A549 (cell line): ENCODE measurements at regions not wholly inside any gene's neighbourhood (a gene's known extent, or its start where the extent isn't known, plus 50 kb on each side); places are given as distances from the start of the nearest gene placed in this dataset.

Experiments used
- CHD2 ChIP-seq: fragments of 150-350 bp; IDR thresholded peaks from 2 replicates; pipeline ENCODE4 v1.6.1; 2014; ENCODE audit warnings: low read length; ENCODE audit not compliant: partially characterized antibody
- EP300 ChIP-seq, 2 experiments: fragments of >200 bp; sonication (Bioruptor Twin); formaldehyde crosslinking; IDR thresholded peaks; 2 replicates in 1 of 2; 3 replicates in 1 of 2; pipeline ENCODE4 v1.6.1; 2016 to 2017
- ESRRA ChIP-seq: fragments of 150-350 bp; IDR thresholded peaks from 2 replicates; pipeline ENCODE4 v1.6.1; 2014; ENCODE audit warnings: mild to moderate bottlenecking, low read length, borderline replicate concordance
- KDM1A ChIP-seq: fragments of 200-600 bp; sonication (generic); IDR thresholded peaks from 2 replicates; pipeline ENCODE4 v1.6.1; 2016; ENCODE audit warnings: low read depth, mild to moderate bottlenecking
- MAFK ChIP-seq: fragments of 450-650 bp; IDR thresholded peaks from 2 replicates; pipeline ENCODE4 v1.6.1; 2014; ENCODE audit not compliant: partially characterized antibody
- POLR2A ChIP-seq: IDR thresholded peaks from 2 replicates; pipeline ENCODE4 v1.6.1; 2012; ENCODE audit warnings: mild to moderate bottlenecking, low read length
- POLR2AphosphoS2 ChIP-seq: conservative IDR thresholded peaks from 2 replicates; pipeline ENCODE4 v1.6.1; 2012; ENCODE audit warnings: low read length, improper control_type of control experiment, inconsistent platforms
- RAD21 ChIP-seq, 2 experiments: fragments of >200 bp in 1 of 2; sonication (Bioruptor Twin) in 1 of 2; formaldehyde crosslinking in 1 of 2; IDR thresholded peaks in 1 of 2; conservative IDR thresholded peaks in 1 of 2; 2 replicates in 1 of 2; 3 replicates in 1 of 2; pipeline ENCODE4 v1.6.1; 2012 to 2018; ENCODE audit warnings: inconsistent platforms in 1 of 2
- RFX5 ChIP-seq: fragments of 450-650 bp; IDR thresholded peaks from 2 replicates; pipeline ENCODE4 v1.7.1; 2014; ENCODE audit warnings: antibody characterized with exemption, mild to moderate bottlenecking, moderate library complexity
- TF ChIP-seq, protein P1 (sequence below): fragments of 200-600 bp; sonication (generic); IDR thresholded peaks from 2 replicates; pipeline ENCODE4 v1.6.1; 2016; ENCODE audit warnings: antibody characterized with exemption, mild to moderate bottlenecking, moderate library complexity
- TF ChIP-seq, protein P2 (sequence below): fragments of >200 bp; sonication (Bioruptor Twin); formaldehyde crosslinking; IDR thresholded peaks from 3 replicates; pipeline ENCODE4 v1.5.1; 2016

GRCh38 chr10:23779301-23779700 lies 340.4 kb downstream of the OTUD1 start:
- TF ChIP-seq CHD2 (no peak), POLR2AphosphoS2 (no peak), ESRRA (no peak), RAD21 (conservative IDR thresholded peaks at IDR 0.05 in 1 of 2, IDR thresholded peaks at IDR 0.05 in 1 of 2) (no peak), RFX5 (no peak), MAFK (no peak), EP300 (IDR thresholded peaks at IDR 0.05) (no peak), POLR2A (no peak), KDM1A (no peak)
- TF ChIP-seq, protein P1, sequence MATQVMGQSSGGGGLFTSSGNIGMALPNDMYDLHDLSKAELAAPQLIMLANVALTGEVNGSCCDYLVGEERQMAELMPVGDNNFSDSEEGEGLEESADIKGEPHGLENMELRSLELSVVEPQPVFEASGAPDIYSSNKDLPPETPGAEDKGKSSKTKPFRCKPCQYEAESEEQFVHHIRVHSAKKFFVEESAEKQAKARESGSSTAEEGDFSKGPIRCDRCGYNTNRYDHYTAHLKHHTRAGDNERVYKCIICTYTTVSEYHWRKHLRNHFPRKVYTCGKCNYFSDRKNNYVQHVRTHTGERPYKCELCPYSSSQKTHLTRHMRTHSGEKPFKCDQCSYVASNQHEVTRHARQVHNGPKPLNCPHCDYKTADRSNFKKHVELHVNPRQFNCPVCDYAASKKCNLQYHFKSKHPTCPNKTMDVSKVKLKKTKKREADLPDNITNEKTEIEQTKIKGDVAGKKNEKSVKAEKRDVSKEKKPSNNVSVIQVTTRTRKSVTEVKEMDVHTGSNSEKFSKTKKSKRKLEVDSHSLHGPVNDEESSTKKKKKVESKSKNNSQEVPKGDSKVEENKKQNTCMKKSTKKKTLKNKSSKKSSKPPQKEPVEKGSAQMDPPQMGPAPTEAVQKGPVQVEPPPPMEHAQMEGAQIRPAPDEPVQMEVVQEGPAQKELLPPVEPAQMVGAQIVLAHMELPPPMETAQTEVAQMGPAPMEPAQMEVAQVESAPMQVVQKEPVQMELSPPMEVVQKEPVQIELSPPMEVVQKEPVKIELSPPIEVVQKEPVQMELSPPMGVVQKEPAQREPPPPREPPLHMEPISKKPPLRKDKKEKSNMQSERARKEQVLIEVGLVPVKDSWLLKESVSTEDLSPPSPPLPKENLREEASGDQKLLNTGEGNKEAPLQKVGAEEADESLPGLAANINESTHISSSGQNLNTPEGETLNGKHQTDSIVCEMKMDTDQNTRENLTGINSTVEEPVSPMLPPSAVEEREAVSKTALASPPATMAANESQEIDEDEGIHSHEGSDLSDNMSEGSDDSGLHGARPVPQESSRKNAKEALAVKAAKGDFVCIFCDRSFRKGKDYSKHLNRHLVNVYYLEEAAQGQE = no peak
- TF ChIP-seq, protein P2, sequence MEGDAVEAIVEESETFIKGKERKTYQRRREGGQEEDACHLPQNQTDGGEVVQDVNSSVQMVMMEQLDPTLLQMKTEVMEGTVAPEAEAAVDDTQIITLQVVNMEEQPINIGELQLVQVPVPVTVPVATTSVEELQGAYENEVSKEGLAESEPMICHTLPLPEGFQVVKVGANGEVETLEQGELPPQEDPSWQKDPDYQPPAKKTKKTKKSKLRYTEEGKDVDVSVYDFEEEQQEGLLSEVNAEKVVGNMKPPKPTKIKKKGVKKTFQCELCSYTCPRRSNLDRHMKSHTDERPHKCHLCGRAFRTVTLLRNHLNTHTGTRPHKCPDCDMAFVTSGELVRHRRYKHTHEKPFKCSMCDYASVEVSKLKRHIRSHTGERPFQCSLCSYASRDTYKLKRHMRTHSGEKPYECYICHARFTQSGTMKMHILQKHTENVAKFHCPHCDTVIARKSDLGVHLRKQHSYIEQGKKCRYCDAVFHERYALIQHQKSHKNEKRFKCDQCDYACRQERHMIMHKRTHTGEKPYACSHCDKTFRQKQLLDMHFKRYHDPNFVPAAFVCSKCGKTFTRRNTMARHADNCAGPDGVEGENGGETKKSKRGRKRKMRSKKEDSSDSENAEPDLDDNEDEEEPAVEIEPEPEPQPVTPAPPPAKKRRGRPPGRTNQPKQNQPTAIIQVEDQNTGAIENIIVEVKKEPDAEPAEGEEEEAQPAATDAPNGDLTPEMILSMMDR = no peak
